H1 (cell line): ENCODE measurements at regions not wholly inside any gene's neighbourhood (a gene's known extent, or its start where the extent isn't known, plus 50 kb on each side); places are given as distances from the start of the nearest gene placed in this dataset.

ENCODE experiments used
- BRCA1 ChIP-seq: IDR thresholded peaks from 2 replicates; pipeline ENCODE4 v1.6.1; 2012; ENCODE audit warnings: low read depth, low read length, improper control_type of control experiment
- CHD7 ChIP-seq: fragments of 300-600 bp; sonication (generic); IDR thresholded peaks from 2 replicates; pipeline ENCODE4 v1.7.1; 2012; ENCODE audit warnings: low read length, moderate library complexity, mild to moderate bottlenecking, inconsistent platforms; ENCODE audit not compliant: insufficient replicate concordance
- GTF2F1 ChIP-seq: IDR thresholded peaks from 2 replicates; pipeline ENCODE4 v1.6.1; 2012; ENCODE audit warnings: low read depth, low read length, improper control_type of control experiment, borderline replicate concordance
- JUN ChIP-seq: IDR thresholded peaks from 2 replicates; pipeline ENCODE4 v1.6.1; 2011; ENCODE audit warnings: low read depth, mild to moderate bottlenecking, improper control_type of control experiment, low read length
- KDM5A ChIP-seq: fragments of 200-600 bp; IDR thresholded peaks from 2 replicates; pipeline ENCODE4 v1.7.1; 2012; ENCODE audit warnings: mild to moderate bottlenecking, low read length, inconsistent platforms, mixed read lengths
- POLR2A ChIP-seq, 2 experiments: IDR thresholded peaks; 1 replicate in 1 of 2; 2 replicates in 1 of 2; pipeline ENCODE4 v1.6.1; 2011; ENCODE audit warnings: low read depth in 2 of 2, low read length in 2 of 2, mild to moderate bottlenecking in 2 of 2; ENCODE audit errors: control extremely low read depth in 1 of 2

GRCh38 chr13:70755456-70755855 lies 647.2 kb upstream of the KLHL1 start (continued):
- no peak for TF ChIP-seq JUN
- TF ChIP-seq CHD7: no peak
- TF ChIP-seq KDM5A: no peak
- TF ChIP-seq POLR2A (IDR thresholded peaks at IDR 0.05; ENCODE audit: control extremely low read depth in 1 of 2, low read depth in 2 of 2, low read length in 2 of 2): no peak
- no peak for TF ChIP-seq GTF2F1
- TF ChIP-seq BRCA1: no peak
